Large intestine (tissue), 3 donors: ENCODE measurements at regions not wholly inside any gene's neighbourhood (a gene's known extent, or its start where the extent isn't known, plus 50 kb on each side); places are given as distances from the start of the nearest gene placed in this dataset.

Source experiments
- DNase-seq, 2 donors: peaks; one replicate each; pipeline versions ENCODE4 v3.0.0 to v3.0.0-alpha.2; 2013
- H3K27ac ChIP-seq: one replicate; pipeline ENCODE4 v1.5.1; 2013; ENCODE audit warnings: low read length
- H3K27me3 ChIP-seq: 2 replicates; pipeline ENCODE4 v1.6.1; 2013; ENCODE audit warnings: low read length; ENCODE audit not compliant: control insufficient read depth, insufficient read depth
- H3K36me3 ChIP-seq: 2 replicates; pipeline ENCODE4 v1.6.1; 2013; ENCODE audit warnings: low read length; ENCODE audit not compliant: control insufficient read depth, insufficient read depth
- H3K4me1 ChIP-seq: one replicate; pipeline ENCODE4 v1.6.1; 2013; ENCODE audit warnings: low read length; ENCODE audit not compliant: control insufficient read depth, insufficient read depth
- H3K4me3 ChIP-seq: one replicate; pipeline ENCODE4 v1.5.1; 2013; ENCODE audit warnings: low read length
- H3K9me3 ChIP-seq: one replicate; pipeline ENCODE4 v1.6.1; 2013; ENCODE audit warnings: mild to moderate bottlenecking, low read depth, low read length, moderate library complexity; ENCODE audit not compliant: control insufficient read depth
- WGBS: methylation state at CpG from one replicate; pipeline ENCODE4 v1.1.5; 2013; ENCODE audit warnings: low lambda C conversion rate; ENCODE audit not compliant: insufficient coverage; 5-methylcytosine and 5-hydroxymethylcytosine counted together

DNA sequence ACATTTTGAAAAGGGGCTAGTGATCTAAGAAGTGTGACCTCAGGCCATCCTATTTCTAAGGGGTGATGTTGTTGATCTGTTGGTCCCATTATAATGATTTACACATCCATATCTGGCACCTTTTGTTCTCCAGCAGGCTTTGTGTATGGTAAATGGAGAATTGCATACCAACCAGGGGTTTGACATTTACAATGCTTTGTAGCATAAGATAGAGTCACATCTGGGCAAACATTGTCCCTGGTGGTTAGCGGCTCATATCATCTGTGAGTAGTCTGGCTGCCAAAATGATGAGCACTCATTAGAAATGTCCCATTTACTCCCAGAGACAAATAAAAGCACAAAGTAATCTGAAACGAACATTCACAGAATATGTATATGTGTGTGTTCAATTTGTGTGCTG is 1775.5 kb upstream of the CELF4 start:
- H3K9me3 ChIP-seq, result no peaks in the 10 kb centered on the region
- WGBS, result no CpG with 5 or more reads among the region's 2 CpGs

DNA sequence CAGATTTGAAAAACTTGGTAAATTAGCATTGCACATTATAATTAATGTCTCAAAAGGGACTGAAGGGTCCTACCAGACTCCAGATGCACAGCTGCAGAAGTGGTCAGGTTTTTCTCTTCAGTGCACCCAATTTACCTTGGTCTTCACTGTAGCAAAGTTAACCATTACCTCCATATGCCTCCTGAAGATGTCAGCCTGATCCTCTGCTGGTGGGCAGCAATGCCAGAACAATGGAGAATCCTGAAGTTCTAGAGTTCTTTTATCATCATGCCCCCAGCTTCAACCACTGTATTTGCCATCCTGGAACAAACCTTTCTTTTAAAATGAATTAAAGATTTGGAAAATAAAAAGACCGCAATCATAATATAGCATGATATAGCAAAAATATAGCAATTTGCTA is 1774.8 kb upstream of the CELF4 start:
- peaks cover 27% of the 10 kb centered on the region for H3K4me1 ChIP-seq
- H3K36me3 ChIP-seq, result no peaks in the 10 kb centered on the region
- no CpG with 5 or more reads among the region's 1 CpG for WGBS
- H3K27ac ChIP-seq, result no peak overlapping the region
- no peak overlapping the region for H3K4me3 ChIP-seq
- no peaks in the 10 kb centered on the region for H3K27me3 ChIP-seq
- no peaks in the 10 kb centered on the region for H3K9me3 ChIP-seq
- no peak for DNase-seq

More for the DNA sequence above, 1775.5 kb upstream of the CELF4 start:
- H3K27ac ChIP-seq, result no peak overlapping the region
- H3K4me1 ChIP-seq, result peaks cover 27% of the 10 kb centered on the region
- no peak for DNase-seq
- H3K36me3 ChIP-seq, result no peaks in the 10 kb centered on the region
- no peaks in the 10 kb centered on the region for H3K27me3 ChIP-seq
- H3K4me3 ChIP-seq, result no peak overlapping the region

DNA sequence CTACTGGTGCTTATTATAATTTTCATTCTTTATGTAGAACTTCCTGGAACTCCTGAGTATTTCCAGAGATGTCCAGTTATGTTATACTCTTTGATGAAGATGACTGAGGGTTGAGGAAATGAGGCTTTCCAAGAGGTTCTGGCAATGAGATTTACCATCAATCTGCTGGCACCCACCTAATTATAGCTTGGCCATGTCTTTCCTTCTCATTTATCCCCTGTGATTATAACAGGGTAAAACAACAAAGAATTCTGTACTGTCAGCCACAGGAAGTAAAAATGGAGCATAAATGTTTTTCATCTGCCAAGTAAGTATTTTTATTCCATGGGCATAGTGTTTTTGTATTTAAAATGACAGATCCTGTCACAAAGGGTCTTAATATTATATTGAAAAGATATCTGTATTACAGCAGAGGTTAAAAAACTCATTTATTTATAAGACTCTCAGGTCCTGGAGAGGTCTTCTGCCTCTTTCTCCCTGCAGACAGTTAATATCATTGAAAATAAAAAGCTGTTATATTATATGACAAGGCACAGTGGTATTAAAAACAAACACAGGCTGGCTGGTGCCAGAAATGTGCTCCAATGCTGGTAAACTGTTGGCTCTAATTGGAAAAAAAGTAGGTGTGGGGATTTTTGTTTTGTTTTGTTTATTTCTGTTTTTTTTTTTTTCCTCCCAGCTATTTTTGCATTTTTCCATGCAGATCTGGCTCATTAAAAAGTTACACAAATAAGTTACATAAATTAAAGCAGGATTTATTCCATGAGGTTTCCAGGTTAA is 1764.1 kb upstream of the CELF4 start:
- H3K9me3 ChIP-seq, result no peaks in the 10 kb centered on the region
- no peak overlapping the region for H3K4me3 ChIP-seq
- no peak for DNase-seq
- H3K27me3 ChIP-seq, result no peaks in the 10 kb centered on the region
- no peak overlapping the region for H3K27ac ChIP-seq
- no peaks in the 10 kb centered on the region for H3K4me1 ChIP-seq
- no peaks in the 10 kb centered on the region for H3K36me3 ChIP-seq

DNA sequence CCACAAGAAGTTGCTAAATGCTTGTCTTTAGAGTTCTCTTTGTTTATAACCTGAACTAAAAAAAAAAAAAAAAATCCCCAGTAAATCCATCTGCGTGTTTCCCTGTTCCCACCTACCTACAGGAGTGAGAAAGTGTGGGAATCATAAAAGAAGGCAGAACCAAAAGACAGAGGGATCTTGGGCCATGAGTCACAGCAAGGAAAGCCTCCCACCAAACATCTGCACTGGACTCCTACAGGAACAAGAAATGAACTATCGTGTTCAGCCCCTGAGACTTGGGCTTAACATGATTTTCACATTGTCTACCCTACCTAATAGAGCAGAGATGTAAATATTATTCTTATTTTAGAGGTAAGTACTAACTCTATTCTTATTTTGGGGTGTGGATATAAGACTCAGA is 1761.2 kb upstream of the CELF4 start:
- no peaks in the 10 kb centered on the region for H3K9me3 ChIP-seq
- no peaks in the 10 kb centered on the region for H3K27me3 ChIP-seq
- DNase-seq, result no peak
- no peak overlapping the region for H3K27ac ChIP-seq
- no peak overlapping the region for H3K4me3 ChIP-seq
- no CpG with 5 or more reads among the region's 2 CpGs for WGBS
- H3K4me1 ChIP-seq, result no peaks in the 10 kb centered on the region
- no peaks in the 10 kb centered on the region for H3K36me3 ChIP-seq

DNA sequence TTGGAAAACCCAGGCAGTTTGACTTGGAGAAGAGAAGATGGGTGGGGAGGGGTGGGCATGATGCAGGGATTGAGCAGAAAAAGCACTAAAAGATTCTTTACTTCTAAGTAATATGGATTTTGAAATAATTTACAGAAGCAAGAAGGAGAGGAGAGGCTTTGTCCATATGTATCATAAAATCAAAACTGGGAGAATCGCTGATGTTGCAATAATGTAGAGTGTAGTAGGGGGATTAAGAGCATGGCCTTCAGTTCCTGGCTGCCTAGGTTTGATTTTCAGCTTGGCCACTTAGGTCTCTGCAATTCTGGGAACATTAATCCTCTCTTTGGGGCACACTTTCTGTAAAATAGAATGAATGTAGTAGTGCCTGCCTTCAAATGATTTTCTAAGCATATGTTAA is 1760.4 kb upstream of the CELF4 start:
- H3K27ac ChIP-seq, result no peak overlapping the region
- no CpG with 5 or more reads among the region's 1 CpG for WGBS
- H3K4me3 ChIP-seq, result no peak overlapping the region
- H3K9me3 ChIP-seq, result no peaks in the 10 kb centered on the region
- H3K36me3 ChIP-seq, result no peaks in the 10 kb centered on the region
- DNase-seq, result no peak
- H3K27me3 ChIP-seq, result no peaks in the 10 kb centered on the region
- no peaks in the 10 kb centered on the region for H3K4me1 ChIP-seq

DNA sequence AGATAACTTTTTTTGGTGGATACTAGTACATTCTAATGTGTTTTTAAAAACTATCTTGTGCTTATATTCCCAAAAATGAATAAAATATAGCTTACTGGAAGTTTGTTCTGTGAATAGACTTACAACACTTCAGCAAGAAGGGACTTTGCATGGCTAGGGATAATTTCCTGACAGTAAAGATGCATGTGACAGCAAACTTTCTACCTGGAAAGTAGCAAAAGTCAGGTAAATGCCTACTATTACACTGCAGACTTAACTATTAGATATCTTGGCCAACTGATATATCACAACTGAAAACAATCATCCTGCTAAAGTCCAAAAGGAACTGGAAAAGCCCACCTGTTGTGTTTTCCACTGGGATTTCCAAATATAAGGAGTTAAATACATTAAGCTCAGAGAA is 1753.5 kb upstream of the CELF4 start:
- Histone ChIP-seq H3K4me1 (peaks cover 16% of the 10 kb centered on the region), H3K27me3 (no peaks in the 10 kb centered on the region), H3K36me3 (no peaks in the 10 kb centered on the region), H3K27ac (peak overlapping the region; percentile 40), H3K9me3 (no peaks in the 10 kb centered on the region), H3K4me3 (no peak overlapping the region)
- peak; percentile 56 to 78 for DNase-seq

DNA sequence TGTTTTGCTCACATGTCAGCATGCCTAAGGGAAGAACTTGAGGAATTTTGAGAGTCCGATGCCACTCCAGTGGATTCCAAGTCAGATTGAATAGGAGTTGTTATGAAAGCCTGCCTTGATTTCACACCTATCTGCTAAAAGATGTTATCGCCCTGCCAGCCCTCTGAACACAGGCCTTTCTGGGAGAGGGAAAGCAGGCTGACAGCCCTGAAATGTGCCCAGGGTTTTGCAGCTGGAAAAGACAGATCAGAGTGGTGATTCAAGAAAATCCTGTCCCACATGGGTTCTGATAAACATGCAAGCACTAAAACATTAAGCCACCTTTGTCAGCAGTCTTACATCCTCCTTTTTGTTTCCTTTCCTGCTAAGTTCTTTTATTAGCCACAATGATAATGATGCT is 1752.9 kb upstream of the CELF4 start:
- no CpG with 5 or more reads among the region's 2 CpGs for WGBS
- no peaks in the 10 kb centered on the region for H3K27me3 ChIP-seq
- H3K27ac ChIP-seq, result peak overlapping the region; percentile 40
- peak in 1 of 2 donors; percentile 17 for DNase-seq
- H3K4me1 ChIP-seq, result peaks cover 20% of the 10 kb centered on the region
- H3K4me3 ChIP-seq, result no peak overlapping the region
- no peaks in the 10 kb centered on the region for H3K9me3 ChIP-seq
- H3K36me3 ChIP-seq, result no peaks in the 10 kb centered on the region

DNA sequence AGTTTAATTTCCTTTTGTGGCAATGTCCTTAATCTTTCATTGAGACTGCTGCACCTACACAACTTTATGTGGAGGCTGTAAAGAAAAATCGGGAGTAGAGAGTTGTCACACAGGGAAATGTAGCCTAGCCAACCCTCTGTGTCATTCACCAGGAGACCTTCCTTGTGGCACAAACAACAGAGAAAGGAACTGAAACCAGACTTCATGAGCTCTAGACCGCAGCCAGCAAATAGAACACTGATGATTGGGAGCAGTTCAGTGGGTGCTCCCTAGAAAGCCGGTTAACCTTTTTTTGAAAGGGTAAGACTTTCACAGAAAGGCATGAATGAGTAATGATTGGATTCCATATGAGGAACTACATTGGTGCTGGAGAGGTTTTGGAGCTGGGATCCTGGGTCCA is 1752.4 kb upstream of the CELF4 start:
- Histone ChIP-seq H3K27me3 (no peaks in the 10 kb centered on the region), H3K27ac (peak overlapping the region; percentile 40), H3K4me1 (peaks cover 22% of the 10 kb centered on the region), H3K4me3 (no peak overlapping the region), H3K36me3 (no peaks in the 10 kb centered on the region), H3K9me3 (no peaks in the 10 kb centered on the region)
- peak in 1 of 2 donors; percentile 13 for DNase-seq
- no CpG with 5 or more reads among the region's 3 CpGs for WGBS

DNA sequence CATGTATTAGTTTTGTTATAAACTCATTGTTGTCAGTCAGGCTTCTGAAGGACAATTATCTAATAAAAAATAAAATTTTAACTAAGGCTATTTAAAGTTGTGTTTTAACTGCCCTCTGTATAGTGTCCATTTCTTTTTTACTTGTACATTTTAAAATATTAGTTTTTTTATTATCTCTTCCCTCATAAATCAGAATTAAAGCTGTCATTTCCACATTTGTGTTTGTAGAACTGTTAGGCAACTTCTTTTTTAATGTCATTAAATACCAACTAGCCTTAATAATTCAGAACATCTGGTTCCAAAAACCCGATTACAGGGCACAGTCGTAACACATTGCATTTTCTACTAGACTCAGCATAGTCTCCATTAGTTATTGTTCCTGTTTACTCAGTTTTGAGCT is 1749.0 kb upstream of the CELF4 start:
- no CpG with 5 or more reads among the region's 2 CpGs for WGBS
- no peak overlapping the region for H3K27ac ChIP-seq
- DNase-seq, result no peak
- H3K4me3 ChIP-seq, result no peak overlapping the region
- peaks cover 20% of the 10 kb centered on the region for H3K4me1 ChIP-seq
- no peaks in the 10 kb centered on the region for H3K36me3 ChIP-seq
- H3K27me3 ChIP-seq, result no peaks in the 10 kb centered on the region
- H3K9me3 ChIP-seq, result no peaks in the 10 kb centered on the region

DNA sequence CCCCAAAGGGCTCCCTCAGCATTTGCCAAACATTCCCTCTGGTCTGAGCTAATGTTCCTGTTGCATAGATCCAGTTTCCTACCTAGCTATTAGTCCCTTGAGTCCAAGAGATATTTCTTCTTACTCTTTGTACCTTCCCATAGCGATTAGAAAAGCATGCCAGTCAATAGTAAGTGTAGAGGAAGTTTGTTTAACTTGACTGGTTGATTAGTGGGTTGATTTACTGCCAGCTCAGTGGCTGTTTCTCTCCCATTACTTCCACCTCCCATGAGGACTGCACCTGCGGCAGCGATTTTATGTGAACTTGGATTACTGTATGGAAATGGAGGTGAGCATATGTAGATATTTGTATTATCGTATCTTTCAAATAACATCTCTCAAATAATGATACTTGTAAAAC is 1748.4 kb upstream of the CELF4 start:
- H3K4me1 ChIP-seq, result peaks cover 16% of the 10 kb centered on the region
- DNase-seq, result peak; percentile 51 to 84
- H3K9me3 ChIP-seq, result peaks cover 4% of the 10 kb centered on the region
- no peak overlapping the region for H3K27ac ChIP-seq
- H3K4me3 ChIP-seq, result peak overlapping the region; percentile 13
- no peaks in the 10 kb centered on the region for H3K36me3 ChIP-seq
- H3K27me3 ChIP-seq, result no peaks in the 10 kb centered on the region
- WGBS, result 10% methylated on average over 1 of the region's 4 CpGs

DNA sequence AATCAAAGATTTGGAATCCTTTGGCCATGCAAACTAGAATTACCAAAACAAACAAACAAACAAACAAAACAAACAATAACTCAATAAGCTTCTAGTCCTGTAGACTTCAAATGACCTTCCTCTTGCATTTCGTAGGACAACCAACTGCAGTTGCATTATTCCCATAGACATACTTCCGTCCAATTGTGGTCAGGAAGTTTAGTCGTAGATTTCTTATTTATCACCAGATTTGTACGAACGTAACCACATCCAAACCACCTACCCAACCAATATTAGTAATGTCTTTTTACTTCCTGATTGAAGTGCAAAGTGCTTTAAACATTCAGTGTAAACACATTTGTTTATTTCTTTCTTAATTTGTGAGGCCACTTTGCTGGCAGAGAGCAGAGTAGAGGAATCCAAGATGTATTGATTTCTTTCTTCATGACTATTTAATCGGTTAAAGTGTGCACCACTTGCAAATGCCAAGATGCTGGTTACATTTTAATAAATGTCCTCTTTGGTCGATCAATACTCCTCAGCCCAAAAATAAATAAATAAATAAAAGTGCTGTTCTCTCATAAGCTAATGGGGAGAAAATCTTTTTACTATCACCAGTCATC is 1745.6 kb upstream of the CELF4 start:
- Histone ChIP-seq H3K4me3 (no peak overlapping the region), H3K9me3 (peaks cover 11% of the 10 kb centered on the region), H3K36me3 (no peaks in the 10 kb centered on the region), H3K4me1 (peaks cover 6% of the 10 kb centered on the region), H3K27ac (no peak overlapping the region), H3K27me3 (no peaks in the 10 kb centered on the region)
- WGBS, result 89% methylated on average over 6 of the region's 7 CpGs
- no peak for DNase-seq
